ENCODE measurements at regions not wholly inside any gene's neighbourhood (a gene's known extent, or its start where the extent isn't known, plus 50 kb on each side); places are given as distances from the start of the nearest gene placed in this dataset.

DNA sequence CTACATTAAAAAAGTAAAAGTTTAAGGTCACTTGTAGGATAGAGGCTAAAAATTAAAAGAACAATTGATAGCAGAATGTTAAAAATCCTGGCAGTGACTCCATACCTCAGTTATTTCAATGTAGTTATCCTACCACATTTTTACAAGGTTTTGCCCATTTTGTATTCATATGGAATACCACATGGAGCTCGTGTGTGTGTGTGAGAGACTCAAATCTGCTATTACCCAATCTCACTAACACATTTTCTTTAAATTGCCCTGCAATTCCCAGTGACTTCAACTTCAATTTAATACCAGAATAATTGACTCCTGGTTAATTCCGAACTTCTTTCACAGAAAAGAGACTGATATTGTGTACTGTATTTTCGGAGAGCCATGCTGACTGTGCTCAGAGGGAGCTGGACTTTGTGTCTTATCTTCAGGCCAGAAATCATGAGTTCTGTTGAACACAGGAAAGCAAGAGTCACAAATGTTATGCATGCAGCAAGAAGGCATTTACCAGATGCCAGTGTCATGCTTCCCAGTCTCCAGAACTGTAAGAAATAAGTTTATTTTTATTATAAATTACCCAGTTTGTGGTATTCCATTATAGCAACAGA is 529.0 kb upstream of the NECTIN3 start:
- Histone ChIP-seq H3K4me3 (ENCODE audit: control insufficient read depth in 1 of 2, extremely low read depth in 1 of 2, low read length in 1 of 2) (no peak overlapping the region), H3K4me1 (ENCODE audit: control insufficient read depth in 1 of 2, extremely low read depth in 1 of 2, insufficient read depth in 2 of 2, low read length in 2 of 2) (no peaks in the 10 kb centered on the region), H3K27me3 (replicated peaks in 1 of 2; ENCODE audit: control insufficient read depth in 2 of 2, extremely low read depth in 1 of 2, insufficient read depth in 2 of 2, low read length in 1 of 2) (no peaks in the 10 kb centered on the region), H3K36me3 (ENCODE audit: control insufficient read depth in 2 of 2, extremely low read depth in 1 of 2, insufficient read depth in 1 of 2, low read length in 1 of 2) (no peaks in the 10 kb centered on the region), H3K27ac (ENCODE audit: low read length) (no peak overlapping the region), H3K9me3 (no peaks in the 10 kb centered on the region)
- no peaks in the 10 kb centered on the region for H3K4me1 Mint-ChIP-seq
- peaks cover 0 to 3% of the 10 kb centered on the region in 2 donors for H3K27me3 Mint-ChIP-seq
- no peaks in the 10 kb centered on the region for H3K9me3 Mint-ChIP-seq
- CTCF ChIA-PET, result no interaction called here
- no peak for ATAC-seq (replicated peaks in 1 of 4)
- no peaks in the 10 kb centered on the region for H3K36me3 Mint-ChIP-seq
- WGBS (ENCODE audit: insufficient coverage), result 60% methylated on average over 1 of the region's 3 CpGs
- POLR2A ChIA-PET, result no interaction called here
- no peak overlapping the region for H3K27ac Mint-ChIP-seq
- no peak for DNase-seq
- H3K4me3 Mint-ChIP-seq, result no peak overlapping the region

DNA sequence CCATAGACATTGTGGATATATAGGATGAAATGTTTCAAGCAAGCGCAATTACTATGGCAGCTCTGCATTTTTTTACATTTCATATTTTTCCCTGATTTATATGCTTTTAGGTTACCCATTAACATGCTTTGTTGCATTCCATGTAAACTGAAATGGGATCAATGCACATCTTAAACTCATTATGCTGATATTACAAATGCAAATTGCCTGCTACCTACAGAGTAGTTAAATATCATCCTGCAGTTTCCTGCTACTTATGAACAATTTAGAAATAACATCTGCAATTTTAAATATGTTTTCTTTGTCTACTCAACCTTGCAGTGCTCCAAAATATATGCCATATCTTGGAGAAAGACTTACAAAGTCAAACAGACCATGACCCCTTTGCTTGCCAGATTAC is 526.9 kb upstream of the NECTIN3 start:
- no peak overlapping the region for H3K27ac Mint-ChIP-seq
- peaks cover 0 to 6% of the 10 kb centered on the region in 2 donors for H3K27me3 Mint-ChIP-seq
- CTCF ChIA-PET, result no interaction called here
- POLR2A ChIA-PET, result no interaction called here
- Histone ChIP-seq H3K4me1 (ENCODE audit: control insufficient read depth in 1 of 2, extremely low read depth in 1 of 2, insufficient read depth in 2 of 2, low read length in 2 of 2) (no peaks in the 10 kb centered on the region), H3K27ac (ENCODE audit: low read length) (no peak overlapping the region), H3K27me3 (replicated peaks in 1 of 2; ENCODE audit: control insufficient read depth in 2 of 2, extremely low read depth in 1 of 2, insufficient read depth in 2 of 2, low read length in 1 of 2) (no peaks in the 10 kb centered on the region), H3K9me3 (no peaks in the 10 kb centered on the region), H3K4me3 (ENCODE audit: control insufficient read depth in 1 of 2, extremely low read depth in 1 of 2, low read length in 1 of 2) (no peak overlapping the region), H3K36me3 (ENCODE audit: control insufficient read depth in 2 of 2, extremely low read depth in 1 of 2, insufficient read depth in 1 of 2, low read length in 1 of 2) (no peaks in the 10 kb centered on the region)
- DNase-seq, result no peak
- WGBS (ENCODE audit: insufficient coverage), result no CpG with 5 or more reads among the region's 1 CpG
- no peaks in the 10 kb centered on the region for H3K36me3 Mint-ChIP-seq
- no peaks in the 10 kb centered on the region for H3K9me3 Mint-ChIP-seq
- no peak for ATAC-seq (replicated peaks in 1 of 4)
- no peaks in the 10 kb centered on the region for H3K4me1 Mint-ChIP-seq
- H3K4me3 Mint-ChIP-seq, result no peak overlapping the region

DNA sequence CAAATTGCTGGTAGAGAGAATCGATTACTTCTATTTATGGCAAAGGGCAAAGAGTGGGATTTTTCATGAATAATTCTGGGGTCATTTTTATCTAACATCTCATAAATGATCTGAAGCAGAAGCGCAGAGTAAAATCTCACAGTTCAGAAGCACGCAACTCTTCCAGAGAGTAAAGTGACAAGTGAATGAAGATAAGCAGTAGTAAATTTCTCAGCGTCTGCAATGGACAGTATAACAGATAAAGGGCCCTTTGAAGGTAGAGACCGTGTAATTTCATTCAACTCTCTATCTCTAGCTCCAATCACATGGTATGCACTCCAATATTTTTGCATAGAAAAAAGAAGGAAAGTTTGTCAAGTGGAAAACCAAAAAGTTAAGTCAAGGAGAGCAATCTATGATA is 521.1 kb upstream of the NECTIN3 start:
- WGBS (ENCODE audit: insufficient coverage), result no CpG with 5 or more reads among the region's 5 CpGs
- no peaks in the 10 kb centered on the region for H3K9me3 Mint-ChIP-seq

DNA sequence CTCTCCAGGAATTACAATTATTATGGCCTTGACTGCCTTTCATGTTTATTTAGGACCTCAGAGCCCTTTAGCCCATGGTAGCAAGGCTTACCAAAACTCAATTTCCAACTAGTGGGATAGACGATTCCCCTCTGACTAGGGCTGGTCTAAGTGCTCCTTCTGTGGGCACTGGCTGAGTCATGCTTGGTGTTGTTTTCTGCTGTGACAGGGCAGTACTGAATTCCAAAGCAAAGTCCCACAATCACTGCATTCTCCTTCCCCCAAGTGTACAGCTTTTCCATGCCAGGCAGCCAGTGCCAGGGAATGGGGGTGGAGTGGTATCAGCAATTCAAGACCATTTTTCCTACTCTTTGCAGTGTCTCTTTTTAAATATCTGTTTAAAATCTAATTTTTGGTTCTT is 509.0 kb upstream of the NECTIN3 start:
- DNase-seq (no peak), ATAC-seq (replicated peaks in 1 of 4) (no peak)
- no peak overlapping the region for H3K4me3 ChIP-seq (ENCODE audit: control insufficient read depth in 1 of 2, extremely low read depth in 1 of 2, low read length in 1 of 2)
- no peak overlapping the region for H3K27ac ChIP-seq (ENCODE audit: low read length)
- ChIA-PET CTCF (no interaction called here), POLR2A (no interaction called here)
- peaks cover 8 to 15% of the 10 kb centered on the region in 2 donors for H3K27me3 Mint-ChIP-seq
- H3K9me3 ChIP-seq, result no peaks in the 10 kb centered on the region
- H3K27me3 ChIP-seq (replicated peaks in 1 of 2; ENCODE audit: control insufficient read depth in 2 of 2, extremely low read depth in 1 of 2, insufficient read depth in 2 of 2, low read length in 1 of 2), result no peaks in the 10 kb centered on the region
- whole genome bisulfite sequencing (ENCODE audit: insufficient coverage), result no CpG with 5 or more reads among the region's 1 CpG
- no peaks in the 10 kb centered on the region for H3K36me3 Mint-ChIP-seq
- H3K36me3 ChIP-seq (ENCODE audit: control insufficient read depth in 2 of 2, extremely low read depth in 1 of 2, insufficient read depth in 1 of 2, low read length in 1 of 2), result no peaks in the 10 kb centered on the region
- no peaks in the 10 kb centered on the region for H3K4me1 ChIP-seq (ENCODE audit: control insufficient read depth in 1 of 2, extremely low read depth in 1 of 2, insufficient read depth in 2 of 2, low read length in 2 of 2)
- H3K9me3 Mint-ChIP-seq, result peaks cover 3 to 9% (median 5%) of the 10 kb centered on the region in 3 donors
- H3K4me1 Mint-ChIP-seq, result no peaks in the 10 kb centered on the region
- no peak overlapping the region for H3K4me3 Mint-ChIP-seq
- no peak overlapping the region for H3K27ac Mint-ChIP-seq

More for the DNA sequence above, 521.1 kb upstream of the NECTIN3 start:
- Mint-ChIP-seq H3K4me1 (no peaks in the 10 kb centered on the region), H3K27me3 (peaks cover 0 to 4% of the 10 kb centered on the region in 2 donors), H3K36me3 (no peaks in the 10 kb centered on the region), H3K4me3 (no peak overlapping the region), H3K27ac (no peak overlapping the region)
- H3K4me3 ChIP-seq (ENCODE audit: control insufficient read depth in 1 of 2, extremely low read depth in 1 of 2, low read length in 1 of 2), result no peak overlapping the region
- no peaks in the 10 kb centered on the region for H3K27me3 ChIP-seq (replicated peaks in 1 of 2; ENCODE audit: control insufficient read depth in 2 of 2, extremely low read depth in 1 of 2, insufficient read depth in 2 of 2, low read length in 1 of 2)
- DNase-seq (no peak), ATAC-seq (replicated peaks in 1 of 4) (no peak)
- ChIA-PET CTCF (no interaction called here), POLR2A (interaction anchor here (0.5 to 0.7 kb wide), 2 partner anchors 74 to 1435 kb away, joined by 3 to 4 read pairs; no protein-coding TSS in a partner anchor)
- H3K27ac ChIP-seq (ENCODE audit: low read length), result no peak overlapping the region
- no peaks in the 10 kb centered on the region for H3K4me1 ChIP-seq (ENCODE audit: control insufficient read depth in 1 of 2, extremely low read depth in 1 of 2, insufficient read depth in 2 of 2, low read length in 2 of 2)
- H3K36me3 ChIP-seq (ENCODE audit: control insufficient read depth in 2 of 2, extremely low read depth in 1 of 2, insufficient read depth in 1 of 2, low read length in 1 of 2), result no peaks in the 10 kb centered on the region
- no peaks in the 10 kb centered on the region for H3K9me3 ChIP-seq

DNA sequence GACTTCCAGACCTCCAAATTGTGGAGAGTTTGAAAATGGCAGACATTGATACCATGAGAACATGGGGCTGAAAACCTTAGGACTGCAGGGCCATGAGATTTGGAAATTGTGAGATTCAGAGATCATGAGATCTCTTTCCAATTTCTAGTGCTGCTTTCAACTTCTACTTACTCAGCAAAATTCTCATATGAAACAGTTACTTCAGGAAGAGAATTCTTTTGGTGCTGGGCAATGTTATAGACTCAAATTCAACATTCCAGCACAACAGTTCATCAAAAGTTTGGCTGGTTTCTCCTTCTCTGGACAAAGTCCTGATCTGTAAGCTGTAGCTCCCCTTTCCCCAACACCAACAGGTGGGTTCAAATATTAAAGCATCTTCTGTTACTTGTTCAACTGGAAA is 506.9 kb upstream of the NECTIN3 start:
- no peak overlapping the region for H3K4me3 ChIP-seq (ENCODE audit: control insufficient read depth in 1 of 2, extremely low read depth in 1 of 2, low read length in 1 of 2)
- H3K27ac Mint-ChIP-seq, result no peak overlapping the region
- peaks cover 3 to 9% (median 5%) of the 10 kb centered on the region in 3 donors for H3K9me3 Mint-ChIP-seq
- H3K9me3 ChIP-seq, result no peaks in the 10 kb centered on the region
- no peak overlapping the region for H3K4me3 Mint-ChIP-seq
- ATAC-seq (replicated peaks in 1 of 4), result no peak
- ChIA-PET POLR2A (no interaction called here), CTCF (no interaction called here)
- no peaks in the 10 kb centered on the region for H3K36me3 ChIP-seq (ENCODE audit: control insufficient read depth in 2 of 2, extremely low read depth in 1 of 2, insufficient read depth in 1 of 2, low read length in 1 of 2)
- H3K36me3 Mint-ChIP-seq, result no peaks in the 10 kb centered on the region
- H3K27me3 ChIP-seq (replicated peaks in 1 of 2; ENCODE audit: control insufficient read depth in 2 of 2, extremely low read depth in 1 of 2, insufficient read depth in 2 of 2, low read length in 1 of 2), result no peaks in the 10 kb centered on the region
- no peaks in the 10 kb centered on the region for H3K4me1 Mint-ChIP-seq
- H3K4me1 ChIP-seq (ENCODE audit: control insufficient read depth in 1 of 2, extremely low read depth in 1 of 2, insufficient read depth in 2 of 2, low read length in 2 of 2), result no peaks in the 10 kb centered on the region
- no peak overlapping the region for H3K27ac ChIP-seq (ENCODE audit: low read length)
- H3K27me3 Mint-ChIP-seq, result peaks cover 8 to 15% of the 10 kb centered on the region in 2 donors
- DNase-seq, result no peak

DNA sequence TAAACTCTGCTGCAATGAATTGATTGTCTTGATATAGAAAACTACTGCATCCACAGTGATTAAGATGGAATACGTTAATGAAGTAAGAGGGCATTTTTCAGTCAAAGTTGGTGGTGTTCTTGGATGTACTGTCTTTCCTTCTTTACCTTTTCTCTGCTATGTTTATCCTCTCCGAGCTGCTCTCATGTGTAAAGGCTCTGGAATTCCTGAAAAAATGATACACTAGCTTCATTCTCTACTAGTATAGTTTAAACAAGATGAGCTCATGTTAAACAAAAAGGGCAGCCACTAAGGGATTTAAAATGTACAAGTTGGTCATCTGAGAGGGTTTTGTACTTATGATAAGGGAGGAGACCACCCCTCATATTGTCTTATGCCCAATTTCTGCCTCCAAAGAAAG is 504.6 kb upstream of the NECTIN3 start:
- Histone ChIP-seq H3K4me3 (ENCODE audit: control insufficient read depth in 1 of 2, extremely low read depth in 1 of 2, low read length in 1 of 2) (no peak overlapping the region), H3K4me1 (ENCODE audit: control insufficient read depth in 1 of 2, extremely low read depth in 1 of 2, insufficient read depth in 2 of 2, low read length in 2 of 2) (no peaks in the 10 kb centered on the region), H3K27ac (ENCODE audit: low read length) (no peak overlapping the region), H3K9me3 (no peaks in the 10 kb centered on the region), H3K36me3 (ENCODE audit: control insufficient read depth in 2 of 2, extremely low read depth in 1 of 2, insufficient read depth in 1 of 2, low read length in 1 of 2) (no peaks in the 10 kb centered on the region), H3K27me3 (replicated peaks in 1 of 2; ENCODE audit: control insufficient read depth in 2 of 2, extremely low read depth in 1 of 2, insufficient read depth in 2 of 2, low read length in 1 of 2) (no peaks in the 10 kb centered on the region)
- peaks cover 7 to 8% of the 10 kb centered on the region in 2 donors for H3K27me3 Mint-ChIP-seq
- DNase-seq (no peak), ATAC-seq (replicated peaks in 1 of 4) (no peak)
- ChIA-PET CTCF (no interaction called here), POLR2A (no interaction called here)
- no peak overlapping the region for H3K4me3 Mint-ChIP-seq
- H3K9me3 Mint-ChIP-seq, result peaks cover 0 to 1% (median 0%) of the 10 kb centered on the region in 3 donors
- no peaks in the 10 kb centered on the region for H3K36me3 Mint-ChIP-seq
- H3K27ac Mint-ChIP-seq, result no peak overlapping the region
- WGBS (ENCODE audit: insufficient coverage), result no CpG with 5 or more reads among the region's 2 CpGs
- no peaks in the 10 kb centered on the region for H3K4me1 Mint-ChIP-seq

DNA sequence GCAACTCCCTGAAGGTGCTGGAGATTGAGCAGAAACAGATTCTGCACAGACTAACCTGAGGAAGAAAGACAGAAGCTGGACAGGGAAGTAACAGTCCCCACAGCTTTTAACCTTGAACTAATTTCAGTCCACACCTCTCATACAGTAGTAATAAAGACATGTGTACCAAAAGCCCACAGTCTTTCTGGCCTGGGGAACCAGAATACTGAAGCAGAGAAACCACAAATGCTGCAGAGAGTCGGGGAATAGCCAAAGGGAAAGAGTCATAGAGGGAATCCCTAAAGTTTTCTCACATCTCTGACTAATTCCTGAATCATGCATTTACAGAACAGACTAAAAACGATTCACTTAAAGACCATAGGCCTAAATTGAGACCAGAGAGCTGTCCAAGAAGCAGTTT is 503.4 kb upstream of the NECTIN3 start:
- Mint-ChIP-seq H3K27ac (no peak overlapping the region), H3K27me3 (peaks cover 5 to 6% of the 10 kb centered on the region in 2 donors), H3K4me1 (no peaks in the 10 kb centered on the region), H3K9me3 (no peaks in the 10 kb centered on the region), H3K36me3 (no peaks in the 10 kb centered on the region), H3K4me3 (no peak overlapping the region)
- Histone ChIP-seq H3K36me3 (ENCODE audit: control insufficient read depth in 2 of 2, extremely low read depth in 1 of 2, insufficient read depth in 1 of 2, low read length in 1 of 2) (no peaks in the 10 kb centered on the region), H3K27ac (ENCODE audit: low read length) (no peak overlapping the region), H3K4me1 (ENCODE audit: control insufficient read depth in 1 of 2, extremely low read depth in 1 of 2, insufficient read depth in 2 of 2, low read length in 2 of 2) (no peaks in the 10 kb centered on the region), H3K4me3 (ENCODE audit: control insufficient read depth in 1 of 2, extremely low read depth in 1 of 2, low read length in 1 of 2) (no peak overlapping the region), H3K9me3 (no peaks in the 10 kb centered on the region), H3K27me3 (replicated peaks in 1 of 2; ENCODE audit: control insufficient read depth in 2 of 2, extremely low read depth in 1 of 2, insufficient read depth in 2 of 2, low read length in 1 of 2) (no peaks in the 10 kb centered on the region)
- no peak for ATAC-seq (replicated peaks in 1 of 4)
- ChIA-PET POLR2A (no interaction called here), CTCF (no interaction called here)
- DNase-seq, result no peak
- 25% methylated on average over 1 of the region's 2 CpGs for WGBS (ENCODE audit: insufficient coverage)
